Lung (tissue), 11 donors: ENCODE measurements at regions not wholly inside any gene's neighbourhood (a gene's known extent, or its start where the extent isn't known, plus 50 kb on each side); places are given as distances from the start of the nearest gene placed in this dataset.
"Not testable (repeated sequence)": the region's sequence is repeated elsewhere in the genome, so short reads cannot be mapped to it uniquely, and the experiment has no call there.

ENCODE experiments used
- ATAC-seq: fragments of 200-7000 bp; cut with Tn5 transposase; one replicate; pipeline ENCODE4 v1.9.1; 2020; ENCODE audit warnings: moderate number of reproducible peaks; ENCODE audit not compliant: insufficient read depth, low FRiP score
- DNase-seq, 3 donors: peaks; one replicate each; pipeline ENCODE4 v3.0.0-alpha.2; 2013 to 2017
- H3K27ac ChIP-seq, 2 donors: one replicate each; pipeline ENCODE4 v1.5.1; 2013; ENCODE audit warnings: mild to moderate bottlenecking in 2 of 2, moderate library complexity in 2 of 2, control low read depth in 1 of 2, inconsistent platforms in 1 of 2, low read depth in 1 of 2, low read length in 1 of 2
- H3K27me3 ChIP-seq, 3 donors: one replicate each; pipeline ENCODE4 v1.5.1; 2013; ENCODE audit warnings: low read length in 2 of 3; ENCODE audit not compliant: control insufficient read depth in 3 of 3, insufficient read depth in 3 of 3
- H3K36me3 ChIP-seq, 4 donors: one replicate each; pipeline ENCODE4 v1.5.1; 2013; ENCODE audit warnings: low read length in 4 of 4, mild to moderate bottlenecking in 1 of 4, moderate library complexity in 1 of 4; ENCODE audit not compliant: control insufficient read depth in 4 of 4, insufficient read depth in 4 of 4
- H3K4me1 ChIP-seq, 5 donors: one replicate each; pipeline ENCODE4 v1.5.1; 2013; ENCODE audit warnings: low read length in 5 of 5, mild to moderate bottlenecking in 2 of 5, moderate library complexity in 1 of 5; ENCODE audit not compliant: control insufficient read depth in 5 of 5, insufficient read depth in 5 of 5
- H3K4me3 ChIP-seq: one replicate; pipeline ENCODE4 v1.5.1; 2013; ENCODE audit warnings: mild to moderate bottlenecking, control low read depth, moderate library complexity
- H3K9ac ChIP-seq, 2 donors: one replicate each; pipeline ENCODE4 v1.5.1; 2013; ENCODE audit warnings: low read length in 2 of 2, control low read depth in 1 of 2; ENCODE audit not compliant: insufficient read depth in 1 of 2
- H3K9me3 ChIP-seq, 4 donors: one replicate each; pipeline ENCODE4 v1.5.1; 2013; ENCODE audit warnings: low read length in 3 of 4, mild to moderate bottlenecking in 1 of 4, moderate library complexity in 1 of 4; ENCODE audit not compliant: control insufficient read depth in 4 of 4, insufficient read depth in 3 of 4
- WGBS, 2 donors: extraction: QIAGEN DNeasy Blood & Tissue Kit; methylation state at CpG; one replicate each; pipeline ENCODE4 v1.1.7; 2013; 5-methylcytosine and 5-hydroxymethylcytosine counted together
- TF ChIP-seq, protein P1 (sequence below): IDR thresholded peaks from 2 replicates; pipeline ENCODE4 v1.5.1; 2012; ENCODE audit warnings: mild to moderate bottlenecking; ENCODE audit errors: control extremely low read depth, extremely low read depth
- donor health status: control.
- donor health status: control.
- donor health status: Bipolar disorder and iron deficiency.
- donor health status: healthy.
- donor health status: DM: yes; HTN: yes; CAD: no.

DNA sequence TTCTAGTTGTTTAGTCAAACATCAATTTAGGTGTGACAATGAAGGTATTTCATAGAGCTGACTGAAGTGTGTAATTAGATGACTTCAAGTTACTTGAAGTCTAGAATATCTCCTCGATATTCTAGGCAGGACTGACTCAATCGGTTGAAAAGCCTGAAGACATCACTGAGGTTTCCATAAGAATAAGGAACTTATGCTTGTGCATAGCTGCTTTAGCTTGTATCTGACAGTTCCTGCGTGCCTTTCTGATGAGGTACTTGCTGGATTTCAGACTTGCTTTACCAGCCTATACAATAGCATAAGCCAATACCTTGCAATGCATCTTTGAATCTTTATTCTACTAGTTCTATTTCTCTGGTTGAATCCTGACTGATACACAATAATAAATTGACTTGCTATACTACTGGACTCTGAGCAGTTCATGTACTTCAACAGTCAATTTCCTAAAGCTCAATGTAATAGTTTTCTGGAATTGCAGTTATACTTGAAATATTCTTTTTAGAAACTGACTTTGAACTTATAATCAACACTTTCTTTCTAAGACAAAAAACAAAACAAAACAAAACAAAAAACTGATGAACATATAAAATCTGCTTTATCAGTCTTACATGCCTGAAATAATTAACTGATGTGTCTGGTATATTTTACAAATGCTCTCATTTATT is 1534.8 kb downstream of the SLITRK5 start:
- Histone ChIP-seq H3K4me3 (no peak overlapping the region), H3K9ac (no peak overlapping the region), H3K27me3 (no peaks in the 10 kb centered on the region), H3K36me3 (no peaks in the 10 kb centered on the region), H3K4me1 (peaks cover 0 to 4% (median 0%) of the 10 kb centered on the region in 5 donors), H3K9me3 (no peaks in the 10 kb centered on the region), H3K27ac (no peak overlapping the region)
- ATAC-seq (no peak), DNase-seq (peak in 2 of 3 donors; percentile 62 to 67)
- WGBS, 2 donors: 56 to 71% methylated on average over 3 of the region's 3 CpGs
- TF ChIP-seq, protein P1, sequence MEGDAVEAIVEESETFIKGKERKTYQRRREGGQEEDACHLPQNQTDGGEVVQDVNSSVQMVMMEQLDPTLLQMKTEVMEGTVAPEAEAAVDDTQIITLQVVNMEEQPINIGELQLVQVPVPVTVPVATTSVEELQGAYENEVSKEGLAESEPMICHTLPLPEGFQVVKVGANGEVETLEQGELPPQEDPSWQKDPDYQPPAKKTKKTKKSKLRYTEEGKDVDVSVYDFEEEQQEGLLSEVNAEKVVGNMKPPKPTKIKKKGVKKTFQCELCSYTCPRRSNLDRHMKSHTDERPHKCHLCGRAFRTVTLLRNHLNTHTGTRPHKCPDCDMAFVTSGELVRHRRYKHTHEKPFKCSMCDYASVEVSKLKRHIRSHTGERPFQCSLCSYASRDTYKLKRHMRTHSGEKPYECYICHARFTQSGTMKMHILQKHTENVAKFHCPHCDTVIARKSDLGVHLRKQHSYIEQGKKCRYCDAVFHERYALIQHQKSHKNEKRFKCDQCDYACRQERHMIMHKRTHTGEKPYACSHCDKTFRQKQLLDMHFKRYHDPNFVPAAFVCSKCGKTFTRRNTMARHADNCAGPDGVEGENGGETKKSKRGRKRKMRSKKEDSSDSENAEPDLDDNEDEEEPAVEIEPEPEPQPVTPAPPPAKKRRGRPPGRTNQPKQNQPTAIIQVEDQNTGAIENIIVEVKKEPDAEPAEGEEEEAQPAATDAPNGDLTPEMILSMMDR: no peak

DNA sequence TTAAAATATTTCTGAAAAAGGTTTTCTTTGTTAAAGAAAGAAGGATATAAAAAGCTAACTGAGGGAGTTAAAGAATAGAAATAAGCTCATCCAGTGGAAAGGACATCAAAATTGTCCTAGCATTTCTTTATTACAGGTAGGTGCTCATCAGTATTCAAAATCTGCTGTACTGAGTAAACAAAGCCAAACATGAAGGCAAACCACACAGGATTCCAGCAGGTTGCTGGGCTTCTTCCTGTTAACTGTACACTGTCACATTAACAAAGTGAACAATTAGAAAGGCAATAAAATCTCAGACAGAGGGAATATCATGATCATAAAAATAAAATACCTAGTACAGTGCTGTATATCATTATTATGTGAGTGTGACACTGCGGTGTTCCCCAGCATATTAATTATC is 1541.0 kb downstream of the SLITRK5 start:
- Histone ChIP-seq H3K9me3 (no peaks in the 10 kb centered on the region), H3K9ac (no peak overlapping the region), H3K4me1 (peaks cover 0 to 13% (median 4%) of the 10 kb centered on the region in 5 donors), H3K27me3 (no peaks in the 10 kb centered on the region), H3K36me3 (no peaks in the 10 kb centered on the region), H3K4me3 (no peak overlapping the region), H3K27ac (no peak overlapping the region)
- WGBS, 2 donors: 93 to 98% methylated on average over 1 of the region's 1 CpG
- DNase-seq (no peak), ATAC-seq (no peak)
- TF ChIP-seq, protein P1: no peak

DNA sequence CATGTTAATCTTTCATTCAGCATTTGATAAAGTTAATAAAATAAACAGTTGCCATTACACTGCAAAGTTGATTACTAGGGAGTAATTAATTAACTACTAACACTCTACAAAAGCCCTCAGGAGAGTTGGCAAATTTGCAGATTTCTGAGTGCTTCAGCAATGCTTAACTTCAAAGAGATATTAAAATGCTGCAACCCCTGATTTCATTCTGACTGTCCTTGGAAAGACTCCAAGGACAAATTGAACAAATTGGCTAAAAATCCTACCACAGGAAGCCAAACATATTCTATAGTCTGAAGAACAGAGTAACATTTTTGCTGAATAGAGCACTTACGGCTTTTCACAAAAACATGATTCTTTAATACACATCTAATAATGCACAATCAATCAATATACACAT is 1543.0 kb downstream of the SLITRK5 start:
- no peaks in the 10 kb centered on the region for H3K36me3 ChIP-seq
- DNase-seq: peak in 2 of 3 donors; percentile 80 to 87

DNA sequence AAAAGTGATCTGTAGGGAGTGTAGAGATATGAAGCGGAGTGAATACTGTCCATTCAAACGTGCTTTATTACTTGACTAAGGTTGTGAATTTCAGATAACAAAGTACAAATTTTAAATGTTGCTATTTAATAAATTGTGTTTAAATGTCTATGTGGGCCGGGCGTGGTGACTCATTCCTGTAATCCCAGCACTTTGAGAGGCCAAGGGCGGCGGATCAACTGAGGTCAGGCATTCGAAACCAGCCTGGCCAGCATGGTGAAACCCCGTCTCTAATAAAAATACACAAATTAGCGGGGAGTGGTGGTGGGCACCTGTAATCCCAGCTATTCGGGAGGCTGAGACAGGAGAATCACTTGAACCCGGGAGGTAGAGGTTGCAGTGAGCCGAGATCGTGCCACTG is 1544.1 kb downstream of the SLITRK5 start:
- H3K27ac ChIP-seq, ATAC-seq, H3K27me3 ChIP-seq, H3K36me3 ChIP-seq, DNase-seq, H3K9me3 ChIP-seq, H3K9ac ChIP-seq, H3K4me3 ChIP-seq: not testable (repeated sequence)
- H3K4me1 ChIP-seq: peaks cover 0 to 15% (median 4%) of the 10 kb centered on the region in 5 donors
- WGBS, 2 donors: 84 to 91% methylated on average over 13 of the region's 13 CpGs

More for the DNA sequence above, 1543.0 kb downstream of the SLITRK5 start:
- no peak overlapping the region for H3K9ac ChIP-seq
- no peak for ATAC-seq
- no peaks in the 10 kb centered on the region for H3K9me3 ChIP-seq
- no peak overlapping the region for H3K4me3 ChIP-seq
- TF ChIP-seq, protein P1: no peak
- WGBS, 2 donors: 71 to 81% methylated on average over 1 of the region's 1 CpG
- H3K27me3 ChIP-seq: no peaks in the 10 kb centered on the region
- no peak overlapping the region for H3K27ac ChIP-seq
- peaks cover 0 to 15% (median 4%) of the 10 kb centered on the region in 5 donors for H3K4me1 ChIP-seq
